ENCODE measurements at regions not wholly inside any gene's neighbourhood (a gene's known extent, or its start where the extent isn't known, plus 50 kb on each side); places are given as distances from the start of the nearest gene placed in this dataset.
A peak's percentile ranks its signal among the peaks of the same experiment; 100 is the strongest.

- Histone ChIP-seq H3K9me3 (no peaks in the 10 kb centered on the region), H3K4me1 (no peaks in the 10 kb centered on the region), H3K36me3 (no peaks in the 10 kb centered on the region), H3K27me3 (no peaks in the 10 kb centered on the region), H3K27ac (no peak overlapping the region), H3K4me3 (no peak overlapping the region)
- DNase-seq (no peak), ATAC-seq (no peak)
- intact Hi-C loops (cut with DNase I): no loop called here
- TF ChIP-seq CTCF (IDR thresholded peaks at IDR 0.05): no peak
Measured at GRCh38 chr17:33352526-33352925, 59.4 kb upstream of the ASIC2 start.

- no peaks in the 10 kb centered on the region for H3K9me3 ChIP-seq
- no peak for DNase-seq
- TF ChIP-seq CTCF (IDR thresholded peaks at IDR 0.05): no peak
- H3K4me3 ChIP-seq: no peak overlapping the region
- no peaks in the 10 kb centered on the region for H3K4me1 ChIP-seq
- no peaks in the 10 kb centered on the region for H3K27me3 ChIP-seq
- no peaks in the 10 kb centered on the region for H3K36me3 ChIP-seq
- no peak for ATAC-seq
- no peak overlapping the region for H3K27ac ChIP-seq
- intact Hi-C loops (cut with DNase I): no loop called here
Measured at GRCh38 chr17:33356266-33356665, 63.2 kb upstream of the ASIC2 start.

- ATAC-seq: no peak
- no peak for TF ChIP-seq CTCF (IDR thresholded peaks at IDR 0.05)
- Histone ChIP-seq H3K9me3 (no peaks in the 10 kb centered on the region), H3K27me3 (peaks cover 19% of the 10 kb centered on the region), H3K36me3 (no peaks in the 10 kb centered on the region), H3K4me1 (no peaks in the 10 kb centered on the region), H3K4me3 (no peak overlapping the region), H3K27ac (no peak overlapping the region)
- intact Hi-C loops (cut with DNase I): no loop called here
- DNase-seq: no peak
Measured at GRCh38 chr17:33363475-33363874, 70.4 kb upstream of the ASIC2 start.

GRCh38 chr17:33366960-33367359, 73.9 kb upstream of the ASIC2 start:
- H3K4me3 ChIP-seq: no peak overlapping the region
- no peaks in the 10 kb centered on the region for H3K9me3 ChIP-seq
- peak; percentile 35 for ATAC-seq
- no peak for TF ChIP-seq CTCF (IDR thresholded peaks at IDR 0.05)
- intact Hi-C loops (cut with DNase I): no loop called here
- H3K4me1 ChIP-seq: no peaks in the 10 kb centered on the region
- no peaks in the 10 kb centered on the region for H3K36me3 ChIP-seq
- H3K27me3 ChIP-seq: peaks cover 13% of the 10 kb centered on the region
- DNase-seq: no peak
- H3K27ac ChIP-seq: no peak overlapping the region

GRCh38 chr17:33369149-33369548, 76.1 kb upstream of the ASIC2 start:
- TF ChIP-seq CTCF (IDR thresholded peaks at IDR 0.05): no peak
- no peaks in the 10 kb centered on the region for H3K9me3 ChIP-seq
- no peaks in the 10 kb centered on the region for H3K4me1 ChIP-seq
- H3K27me3 ChIP-seq: peaks cover 3% of the 10 kb centered on the region
- intact Hi-C loops (cut with DNase I): no loop called here
- no peak overlapping the region for H3K27ac ChIP-seq
- ATAC-seq (no peak), DNase-seq (no peak)
- no peaks in the 10 kb centered on the region for H3K36me3 ChIP-seq
- no peak overlapping the region for H3K4me3 ChIP-seq

- no peak overlapping the region for H3K4me3 ChIP-seq
- intact Hi-C loops (cut with DNase I): no loop called here
- TF ChIP-seq CTCF (IDR thresholded peaks at IDR 0.05): no peak
- no peaks in the 10 kb centered on the region for H3K4me1 ChIP-seq
- no peak for ATAC-seq
- no peaks in the 10 kb centered on the region for H3K36me3 ChIP-seq
- no peaks in the 10 kb centered on the region for H3K9me3 ChIP-seq
- H3K27me3 ChIP-seq: no peaks in the 10 kb centered on the region
- no peak overlapping the region for H3K27ac ChIP-seq
- no peak for DNase-seq
Measured at GRCh38 chr17:33369876-33370275, 76.8 kb upstream of the ASIC2 start.

Data from upper lobe of right lung (tissue), 1 donor.